NOMO-1 (cell line): ENCODE measurements at regions not wholly inside any gene's neighbourhood (a gene's known extent, or its start where the extent isn't known, plus 50 kb on each side); places are given as distances from the start of the nearest gene placed in this dataset.

Experiments
- DNase-seq, 2 experiments: peaks; one replicate each; lab custom pipeline; 2025; ENCODE audit not compliant: unreplicated experiment in 2 of 2; lab: John Stamatoyannopoulos, UW

- DNase-seq, result no peak
Observed at GRCh38 chr1:113255720-113256347, 134.5 kb upstream of the MAGI3 start.

GRCh38 chr1:113256348-113256729, 134.0 kb upstream of the MAGI3 start:
- no peak for DNase-seq

- no peak for DNase-seq
Observed at GRCh38 chr1:113259988-113260387, 130.3 kb upstream of the MAGI3 start.

GRCh38 chr1:113265196-113265595, 125.1 kb upstream of the MAGI3 start:
- DNase-seq, result no peak

GRCh38 chr1:113266788-113267187, 123.5 kb upstream of the MAGI3 start:
- no peak for DNase-seq

GRCh38 chr1:113269168-113269963, 120.9 kb upstream of the MAGI3 start:
- no peak for DNase-seq

GRCh38 chr1:113271039-113271438, 119.3 kb upstream of the MAGI3 start:
- no peak for DNase-seq

GRCh38 chr1:113275083-113275482, 115.2 kb upstream of the MAGI3 start:
- no peak for DNase-seq

GRCh38 chr1:113275691-113276090, 114.6 kb upstream of the MAGI3 start:
- DNase-seq, result no peak

GRCh38 chr1:113276507-113276906, 113.8 kb upstream of the MAGI3 start:
- no peak for DNase-seq

- DNase-seq, result no peak
Observed at GRCh38 chr1:113278371-113278770, 111.9 kb upstream of the MAGI3 start.

GRCh38 chr1:113278777-113279176, 111.5 kb upstream of the MAGI3 start:
- no peak for DNase-seq

GRCh38 chr1:113279776-113280391, 110.4 kb upstream of the MAGI3 start:
- DNase-seq, result no peak

GRCh38 chr1:113280581-113280980, 109.7 kb upstream of the MAGI3 start:
- DNase-seq, result no peak

GRCh38 chr1:113281550-113281949, 108.8 kb upstream of the MAGI3 start:
- no peak for DNase-seq

- DNase-seq, result no peak
Observed at GRCh38 chr1:113282008-113282892, 108.1 kb upstream of the MAGI3 start.

GRCh38 chr1:113282893-113283285, 107.4 kb upstream of the MAGI3 start:
- DNase-seq, result no peak

- no peak for DNase-seq
Observed at GRCh38 chr1:113283914-113284313, 106.4 kb upstream of the MAGI3 start.

- no peak for DNase-seq
Observed at GRCh38 chr1:113286156-113286555, 104.2 kb upstream of the MAGI3 start.

- no peak for DNase-seq
Observed at GRCh38 chr1:113291777-113292602, 98.3 kb upstream of the MAGI3 start.
